ENCODE measurements at regions not wholly inside any gene's neighbourhood (a gene's known extent, or its start where the extent isn't known, plus 50 kb on each side); places are given as distances from the start of the nearest gene placed in this dataset.

DNA sequence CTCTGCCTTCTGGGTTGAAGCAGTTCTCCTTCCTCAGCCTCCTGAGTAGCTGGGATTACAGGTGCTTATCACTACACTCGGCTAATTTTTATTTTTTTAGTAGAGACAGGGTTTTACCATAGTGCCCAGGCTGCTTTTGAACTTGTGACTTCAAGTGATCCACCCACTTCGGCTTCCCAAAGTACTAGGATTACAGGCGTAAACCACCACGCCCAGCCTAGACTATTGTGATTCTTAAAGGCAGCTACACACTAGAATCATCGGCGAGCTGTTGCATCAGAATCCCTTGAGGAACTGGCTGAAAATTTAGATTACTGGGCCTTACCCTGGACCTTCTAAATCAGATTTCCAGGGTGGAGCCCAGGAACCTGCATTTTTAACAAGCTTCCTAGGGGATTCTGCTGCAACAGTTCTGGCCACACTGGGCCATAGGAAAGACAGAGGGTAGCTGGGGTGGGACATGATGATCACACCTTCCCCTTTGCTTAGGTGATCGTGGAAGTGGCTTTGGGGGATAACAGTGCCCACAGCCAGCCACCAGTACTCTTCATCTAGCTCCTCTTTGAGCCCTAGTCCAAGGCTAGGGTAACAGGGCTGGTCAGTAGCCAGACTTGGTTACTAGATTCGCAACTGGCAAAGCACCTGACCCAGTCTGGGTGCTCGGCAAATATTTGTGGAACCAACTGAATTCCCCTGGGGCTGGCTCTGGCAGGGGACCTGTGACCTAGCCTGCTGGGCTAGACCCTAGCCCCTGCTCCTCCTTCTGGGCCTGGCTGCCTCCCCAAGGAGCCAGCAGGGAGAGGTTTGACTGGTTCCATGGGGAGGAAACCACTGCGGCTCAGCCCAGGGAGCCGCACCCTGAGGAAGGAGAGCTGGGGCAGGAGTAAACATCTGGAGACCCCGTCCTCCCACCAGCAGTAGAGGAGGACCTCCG lies 67.1 kb upstream of the DUSP5 start:
- FAIRE-seq (no peak), DNase-seq (ENCODE audit: low read depth, low spot score) (no peak), ATAC-seq (no peak)
- H3K4me3 ChIP-seq = no peak overlapping the region
- no peak overlapping the region for H3K9ac ChIP-seq (ENCODE audit: control insufficient read depth, insufficient read depth, low read length)
- no peak overlapping the region for H3K4me2 ChIP-seq (ENCODE audit: control insufficient read depth, insufficient read depth)
- ChIA-PET SMC1A (ENCODE audit: uncharacterized antibody, unreplicated experiment) (interaction anchor here (0.8 to 3.5 kb wide), 6 partner anchors 11 to 76 kb away, joined by 3 to 13 read pairs (median 6); no protein-coding TSS in a partner anchor), POLR2A (interaction anchor here (0.6 to 1.6 kb wide), 7 partner anchors 10 to 70 kb away, joined by 3 to 6 read pairs (median 4); no protein-coding TSS in a partner anchor), CTCF (interaction anchor here (0.8 kb wide), 1 partner anchor 51 kb away, joined by 3 read pairs; no protein-coding TSS in a partner anchor), RAD21 (ENCODE audit: unreplicated experiment) (interaction anchor here (0.6 to 2.1 kb wide), 3 partner anchors 10 to 75 kb away, joined by 3 to 6 read pairs (median 4); no protein-coding TSS in a partner anchor)
- no peak overlapping the region for H2AFZ ChIP-seq (ENCODE audit: control insufficient read depth, low read depth, low read length)
- intact Hi-C loops (cut with micrococcal nuclease; ENCODE audit: unreplicated experiment) (no loop called here), in situ Hi-C loops (cut with MboI) (no loop called here)
- peaks cover 17% of the 10 kb centered on the region for H3K4me1 ChIP-seq (ENCODE audit: control insufficient read depth, insufficient read depth, low read length)
- H3K27ac ChIP-seq (ENCODE audit: control insufficient read depth, insufficient read depth) = no peak overlapping the region
- TF ChIP-seq ATF7 (IDR thresholded peaks at IDR 0.05; ENCODE audit: low read depth) (no peak), STAT3 (IDR thresholded peaks at IDR 0.05; ENCODE audit: low read depth, low read length) (no peak), IRF4 (IDR thresholded peaks at IDR 0.05; ENCODE audit: low read depth, low read length) (no peak), CHD1 (IDR thresholded peaks at IDR 0.05; ENCODE audit: low read depth, low read length) (no peak), NR2C2 (IDR thresholded peaks at IDR 0.05; ENCODE audit: borderline replicate concordance, control insufficient read depth, insufficient read length, low read depth) (no peak), TCF3 (IDR thresholded peaks at IDR 0.05; ENCODE audit: borderline replicate concordance, insufficient read depth, low read depth, low read length) (no peak), SMC3 (IDR thresholded peaks at IDR 0.05; ENCODE audit: borderline replicate concordance, low read length) (no peak), CEBPB (IDR thresholded peaks at IDR 0.05; ENCODE audit: borderline replicate concordance in 1 of 2, low read depth in 2 of 2, low read length in 2 of 2) (no peak), ZBED1 (IDR thresholded peaks at IDR 0.05; ENCODE audit: borderline replicate concordance) (no peak), NFXL1 (IDR thresholded peaks at IDR 0.05; ENCODE audit: borderline replicate concordance) (no peak), STAT1 (conservative IDR thresholded peaks at IDR 0.05) (no peak), ZNF384 (IDR thresholded peaks at IDR 0.05; ENCODE audit: borderline replicate concordance, low read depth, low read length) (no peak), HCFC1 (IDR thresholded peaks at IDR 0.05; ENCODE audit: low read length) (no peak), RBBP5 (conservative IDR thresholded peaks at IDR 0.05) (no peak), SREBF2 (IDR thresholded peaks at IDR 0.05; ENCODE audit: low read length) (no peak), YY1 (IDR thresholded peaks at IDR 0.05; ENCODE audit: low read depth, low read length) (no peak)
- TF ChIP-seq, protein P1, sequence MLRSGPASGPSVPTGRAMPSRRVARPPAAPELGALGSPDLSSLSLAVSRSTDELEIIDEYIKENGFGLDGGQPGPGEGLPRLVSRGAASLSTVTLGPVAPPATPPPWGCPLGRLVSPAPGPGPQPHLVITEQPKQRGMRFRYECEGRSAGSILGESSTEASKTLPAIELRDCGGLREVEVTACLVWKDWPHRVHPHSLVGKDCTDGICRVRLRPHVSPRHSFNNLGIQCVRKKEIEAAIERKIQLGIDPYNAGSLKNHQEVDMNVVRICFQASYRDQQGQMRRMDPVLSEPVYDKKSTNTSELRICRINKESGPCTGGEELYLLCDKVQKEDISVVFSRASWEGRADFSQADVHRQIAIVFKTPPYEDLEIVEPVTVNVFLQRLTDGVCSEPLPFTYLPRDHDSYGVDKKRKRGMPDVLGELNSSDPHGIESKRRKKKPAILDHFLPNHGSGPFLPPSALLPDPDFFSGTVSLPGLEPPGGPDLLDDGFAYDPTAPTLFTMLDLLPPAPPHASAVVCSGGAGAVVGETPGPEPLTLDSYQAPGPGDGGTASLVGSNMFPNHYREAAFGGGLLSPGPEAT (IDR thresholded peaks at IDR 0.05; ENCODE audit: low read depth) = no peak
- TF ChIP-seq, protein P2, sequence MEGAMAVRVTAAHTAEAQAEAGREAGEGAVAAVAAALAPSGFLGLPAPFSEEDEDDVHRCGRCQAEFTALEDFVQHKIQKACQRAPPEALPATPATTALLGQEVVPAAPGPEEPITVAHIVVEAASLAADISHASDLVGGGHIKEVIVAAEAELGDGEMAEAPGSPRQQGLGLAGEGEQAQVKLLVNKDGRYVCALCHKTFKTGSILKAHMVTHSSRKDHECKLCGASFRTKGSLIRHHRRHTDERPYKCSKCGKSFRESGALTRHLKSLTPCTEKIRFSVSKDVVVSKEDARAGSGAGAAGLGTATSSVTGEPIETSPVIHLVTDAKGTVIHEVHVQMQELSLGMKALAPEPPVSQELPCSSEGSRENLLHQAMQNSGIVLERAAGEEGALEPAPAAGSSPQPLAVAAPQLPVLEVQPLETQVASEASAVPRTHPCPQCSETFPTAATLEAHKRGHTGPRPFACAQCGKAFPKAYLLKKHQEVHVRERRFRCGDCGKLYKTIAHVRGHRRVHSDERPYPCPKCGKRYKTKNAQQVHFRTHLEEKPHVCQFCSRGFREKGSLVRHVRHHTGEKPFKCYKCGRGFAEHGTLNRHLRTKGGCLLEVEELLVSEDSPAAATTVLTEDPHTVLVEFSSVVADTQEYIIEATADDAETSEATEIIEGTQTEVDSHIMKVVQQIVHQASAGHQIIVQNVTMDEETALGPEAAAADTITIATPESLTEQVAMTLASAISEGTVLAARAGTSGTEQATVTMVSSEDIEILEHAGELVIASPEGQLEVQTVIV (IDR thresholded peaks at IDR 0.05; ENCODE audit: borderline replicate concordance, partially characterized antibody) = no peak
- TF ChIP-seq, protein P3, sequence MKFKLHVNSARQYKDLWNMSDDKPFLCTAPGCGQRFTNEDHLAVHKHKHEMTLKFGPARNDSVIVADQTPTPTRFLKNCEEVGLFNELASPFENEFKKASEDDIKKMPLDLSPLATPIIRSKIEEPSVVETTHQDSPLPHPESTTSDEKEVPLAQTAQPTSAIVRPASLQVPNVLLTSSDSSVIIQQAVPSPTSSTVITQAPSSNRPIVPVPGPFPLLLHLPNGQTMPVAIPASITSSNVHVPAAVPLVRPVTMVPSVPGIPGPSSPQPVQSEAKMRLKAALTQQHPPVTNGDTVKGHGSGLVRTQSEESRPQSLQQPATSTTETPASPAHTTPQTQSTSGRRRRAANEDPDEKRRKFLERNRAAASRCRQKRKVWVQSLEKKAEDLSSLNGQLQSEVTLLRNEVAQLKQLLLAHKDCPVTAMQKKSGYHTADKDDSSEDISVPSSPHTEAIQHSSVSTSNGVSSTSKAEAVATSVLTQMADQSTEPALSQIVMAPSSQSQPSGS (IDR thresholded peaks at IDR 0.05; ENCODE audit: low read length) = no peak
- no peaks in the 10 kb centered on the region for H4K20me1 ChIP-seq (ENCODE audit: control insufficient read depth, insufficient read depth)
- no peaks in the 10 kb centered on the region; the same call in 1 of the 3 replicates for H3K9me3 ChIP-seq (replicated peaks; ENCODE audit: control insufficient read depth, insufficient read depth, low read length)
- BruUV-seq (replicated peaks) = no TSS peak
- no peaks in the 10 kb centered on the region for H3K79me2 ChIP-seq (ENCODE audit: control insufficient read depth, insufficient read depth, low read length)
- H3K36me3 ChIP-seq (ENCODE audit: control insufficient read depth in 2 of 2, insufficient read depth in 2 of 2, low read length in 1 of 2) = no peaks in the 10 kb centered on the region
- H3K27me3 ChIP-seq (replicated peaks in 1 of 2; ENCODE audit: control insufficient read depth in 2 of 2, insufficient read depth in 2 of 2, low read length in 1 of 2) = no peaks in the 10 kb centered on the region
- WGBS (ENCODE audit: insufficient coverage, insufficient replicate concordance, low lambda C conversion rate, missing lambda C conversion rate) = 83% methylated on average over 12 of the region's 13 CpGs
